Mesenchymal stem cell (in vitro differentiated cells and primary cell): ENCODE measurements at regions not wholly inside any gene's neighbourhood (a gene's known extent, or its start where the extent isn't known, plus 50 kb on each side); places are given as distances from the start of the nearest gene placed in this dataset.

ENCODE experiments used
- DNase-seq: peaks from one replicate; pipeline ENCODE4 v3.0.0-alpha.2; 2013
- H2AFZ ChIP-seq: one replicate; pipeline ENCODE4 v1.6.1; 2013; ENCODE audit warnings: low read depth, mild to moderate bottlenecking, control low read depth, inconsistent platforms, low read length, moderate library complexity
- H2AK5ac ChIP-seq: 2 replicates; pipeline ENCODE4 v1.6.1; 2013; ENCODE audit warnings: low read length, moderate library complexity, mild to moderate bottlenecking, inconsistent platforms; ENCODE audit not compliant: severe bottlenecking
- H2BK120ac ChIP-seq: one replicate; pipeline ENCODE4 v1.6.1; 2013; ENCODE audit warnings: low read depth, mild to moderate bottlenecking, inconsistent platforms, low read length, moderate library complexity
- H2BK12ac ChIP-seq, 2 experiments: one replicate each; pipeline ENCODE4 v1.6.1; 2013; ENCODE audit warnings: inconsistent platforms in 2 of 2, low read length in 2 of 2, mild to moderate bottlenecking in 2 of 2, moderate library complexity in 2 of 2, control low read depth in 1 of 2
- H2BK15ac ChIP-seq: one replicate; pipeline ENCODE4 v1.6.1; 2013; ENCODE audit warnings: mild to moderate bottlenecking, low read depth, inconsistent platforms; ENCODE audit not compliant: poor library complexity, severe bottlenecking
- H2BK5ac ChIP-seq: 2 replicates; pipeline ENCODE4 v1.6.1; 2013; ENCODE audit warnings: low read depth, mild to moderate bottlenecking, low read length, control low read depth, inconsistent platforms; ENCODE audit not compliant: poor library complexity, severe bottlenecking
- H3K14ac ChIP-seq, 2 experiments: one replicate each; pipeline ENCODE4 v1.6.1; 2013; ENCODE audit warnings: inconsistent platforms in 2 of 2, low read length in 2 of 2, control low read depth in 1 of 2, mild to moderate bottlenecking in 1 of 2, moderate library complexity in 1 of 2
- H3K18ac ChIP-seq, 2 experiments: one replicate each; pipeline ENCODE4 v1.6.1; 2013; ENCODE audit warnings: inconsistent platforms in 2 of 2, low read length in 2 of 2, control low read depth in 1 of 2, low read depth in 1 of 2, mild to moderate bottlenecking in 1 of 2
- H3K23ac ChIP-seq, 2 experiments: one replicate each; pipeline ENCODE4 v1.6.1; 2013; ENCODE audit warnings: inconsistent platforms in 2 of 2, low read length in 2 of 2, mild to moderate bottlenecking in 2 of 2, moderate library complexity in 2 of 2, control low read depth in 1 of 2
- H3K27ac ChIP-seq: 2 replicates; pipeline ENCODE4 v1.5.1; 2013; ENCODE audit warnings: mild to moderate bottlenecking, moderate library complexity, low read length, control low read depth, inconsistent platforms; ENCODE audit not compliant: poor library complexity, severe bottlenecking
- H3K27me3 ChIP-seq, 2 experiments: 2 replicates each; pipeline versions ENCODE4 v1.6.1 to v1.7.0; 2013; ENCODE audit warnings: low read length in 2 of 2, mild to moderate bottlenecking in 2 of 2, moderate library complexity in 2 of 2, control low read depth in 1 of 2, inconsistent platforms in 1 of 2; ENCODE audit not compliant: control insufficient read depth in 1 of 2, insufficient read depth in 1 of 2
- H3K36me3 ChIP-seq, 2 experiments: 2 replicates each; pipeline versions ENCODE4 v1.6.1 to v1.7.0; 2013; ENCODE audit warnings: low read length in 2 of 2, control low read depth in 1 of 2, inconsistent platforms in 1 of 2, low read depth in 1 of 2, mild to moderate bottlenecking in 1 of 2; ENCODE audit not compliant: insufficient read depth in 2 of 2, control insufficient read depth in 1 of 2
- H3K4ac ChIP-seq, 2 experiments: one replicate each; pipeline ENCODE4 v1.6.1; 2013; ENCODE audit warnings: inconsistent platforms in 2 of 2, low read length in 2 of 2, mild to moderate bottlenecking in 2 of 2, moderate library complexity in 2 of 2, control low read depth in 1 of 2, low read depth in 1 of 2
- H3K4me1 ChIP-seq: 2 replicates; pipeline ENCODE4 v1.6.1; 2013; ENCODE audit warnings: low read depth, low read length, control low read depth; ENCODE audit not compliant: control insufficient read depth, insufficient read depth
- H3K4me2 ChIP-seq: 2 replicates; pipeline ENCODE4 v1.6.1; 2013; ENCODE audit warnings: low read length, mild to moderate bottlenecking, inconsistent platforms; ENCODE audit not compliant: poor library complexity, severe bottlenecking
- H3K4me3 ChIP-seq, 2 experiments: 2 replicates each; pipeline versions ENCODE4 v1.5.1 to v1.7.0; 2013; ENCODE audit warnings: low read length in 2 of 2, mild to moderate bottlenecking in 2 of 2, control low read depth in 1 of 2, low read depth in 1 of 2; ENCODE audit not compliant: insufficient read depth in 1 of 2
- H3K79me1 ChIP-seq: replicated peaks from 2 replicates; pipeline ENCODE4 v1.6.1; 2013; ENCODE audit warnings: mild to moderate bottlenecking, control low read depth, low read length, inconsistent platforms; ENCODE audit not compliant: poor library complexity, severe bottlenecking
- H3K9ac ChIP-seq: 2 replicates; pipeline ENCODE4 v1.7.0; 2013; ENCODE audit warnings: mild to moderate bottlenecking, low read length, moderate library complexity
- H3K9me3 ChIP-seq: 2 replicates; pipeline ENCODE4 v1.7.0; 2013; ENCODE audit warnings: mild to moderate bottlenecking, low read length; ENCODE audit not compliant: control insufficient read depth
- H4K8ac ChIP-seq: one replicate; pipeline ENCODE4 v1.6.1; 2013; ENCODE audit warnings: inconsistent platforms, mild to moderate bottlenecking, low read length, moderate library complexity
- H4K91ac ChIP-seq: one replicate; pipeline ENCODE4 v1.6.1; 2013; ENCODE audit warnings: mild to moderate bottlenecking, low read length, inconsistent platforms
- WGBS: methylation state at CpG from one replicate; pipeline ENCODE4 v1.1.7; 2013; ENCODE audit warnings: mixed read lengths; 5-methylcytosine and 5-hydroxymethylcytosine counted together

GRCh38 chrX:9131066-9131465, 97.1 kb upstream of the FAM9B start:
- no peak overlapping the region for H3K4ac ChIP-seq
- no peak overlapping the region for H3K18ac ChIP-seq
- no peak overlapping the region for H3K4me3 ChIP-seq
- no peak overlapping the region for H2BK120ac ChIP-seq
- no peak overlapping the region for H2BK12ac ChIP-seq
- H3K23ac ChIP-seq = no peak overlapping the region
- peak overlapping the region in 1 of 2 experiments; percentile 48 for H3K14ac ChIP-seq
- no peak for DNase-seq
- H4K91ac ChIP-seq = no peak overlapping the region
- no peak overlapping the region for H2AFZ ChIP-seq
- H4K8ac ChIP-seq = no peak overlapping the region
- H3K27ac ChIP-seq = no peak overlapping the region
- H2BK5ac ChIP-seq = no peak overlapping the region
- 100% methylated on average over 1 of the region's 4 CpGs for WGBS
- no peaks in the 10 kb centered on the region for H3K9me3 ChIP-seq
- no peak overlapping the region for H2AK5ac ChIP-seq
- no peaks in the 10 kb centered on the region for H3K4me1 ChIP-seq
- H3K36me3 ChIP-seq = no peaks in the 10 kb centered on the region
- no peak overlapping the region for H2BK15ac ChIP-seq
- no peaks in the 10 kb centered on the region for H3K79me1 ChIP-seq
- no peak overlapping the region for H3K9ac ChIP-seq
- no peak overlapping the region for H3K4me2 ChIP-seq
- no peaks in the 10 kb centered on the region for H3K27me3 ChIP-seq

- Histone ChIP-seq H2AFZ (no peak overlapping the region), H3K18ac (no peak overlapping the region), H4K91ac (no peak overlapping the region), H2BK120ac (no peak overlapping the region), H3K23ac (no peak overlapping the region), H3K4me3 (no peak overlapping the region), H3K14ac (no peak overlapping the region), H3K36me3 (no peaks in the 10 kb centered on the region), H3K9me3 (no peaks in the 10 kb centered on the region), H2BK5ac (no peak overlapping the region), H3K79me1 (no peaks in the 10 kb centered on the region), H3K27ac (no peak overlapping the region), H3K4me2 (no peak overlapping the region), H3K9ac (no peak overlapping the region), H2AK5ac (no peak overlapping the region), H3K4ac (no peak overlapping the region), H2BK15ac (no peak overlapping the region), H4K8ac (no peak overlapping the region), H3K27me3 (no peaks in the 10 kb centered on the region), H2BK12ac (no peak overlapping the region), H3K4me1 (no peaks in the 10 kb centered on the region)
- over 99% methylated on average over 5 of the region's 5 CpGs for WGBS
- DNase-seq = no peak
These were observed 98.2 kb upstream of the FAM9B start for GRCh38 chrX:9132036-9132638.

- H3K4ac ChIP-seq = no peak overlapping the region
- H2BK120ac ChIP-seq = no peak overlapping the region
- H3K27me3 ChIP-seq = no peaks in the 10 kb centered on the region
- WGBS = no CpG with 5 or more reads among the region's 1 CpG
- no peak overlapping the region for H2BK5ac ChIP-seq
- no peaks in the 10 kb centered on the region for H3K9me3 ChIP-seq
- H3K18ac ChIP-seq = no peak overlapping the region
- no peaks in the 10 kb centered on the region for H3K4me1 ChIP-seq
- H3K9ac ChIP-seq = no peak overlapping the region
- DNase-seq = peak; percentile 61
- H2BK15ac ChIP-seq = no peak overlapping the region
- no peak overlapping the region for H3K4me3 ChIP-seq
- no peak overlapping the region for H3K4me2 ChIP-seq
- no peaks in the 10 kb centered on the region for H3K36me3 ChIP-seq
- H2BK12ac ChIP-seq = no peak overlapping the region
- no peak overlapping the region for H3K23ac ChIP-seq
- H3K79me1 ChIP-seq = no peaks in the 10 kb centered on the region
- no peak overlapping the region for H4K8ac ChIP-seq
- no peak overlapping the region for H2AFZ ChIP-seq
- H3K14ac ChIP-seq = no peak overlapping the region
- no peak overlapping the region for H2AK5ac ChIP-seq
- no peak overlapping the region for H4K91ac ChIP-seq
- H3K27ac ChIP-seq = no peak overlapping the region
These were observed 99.5 kb upstream of the FAM9B start for GRCh38 chrX:9133426-9133825.

DNA sequence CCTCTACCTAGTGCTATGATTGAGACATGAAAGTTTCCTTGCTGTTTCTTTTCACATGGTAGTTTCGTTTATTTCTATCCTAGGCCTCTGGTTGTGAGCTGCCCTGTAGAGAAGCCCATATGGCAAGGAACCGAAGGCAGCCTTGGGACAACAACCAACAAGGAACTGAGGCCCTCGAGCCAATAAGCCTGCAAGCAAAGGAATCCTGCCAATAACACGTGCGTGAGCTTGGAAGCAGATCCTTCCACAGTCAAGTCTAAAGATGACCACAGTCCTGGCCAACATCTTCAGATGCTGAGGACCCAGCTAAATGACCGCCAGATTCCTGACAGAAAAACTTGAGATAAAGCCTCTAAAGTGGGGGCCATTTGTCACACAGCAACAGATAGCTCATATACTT, 100.4 kb upstream of the FAM9B start:
- H3K27ac ChIP-seq = no peak overlapping the region
- no peaks in the 10 kb centered on the region for H3K36me3 ChIP-seq
- H3K9ac ChIP-seq = no peak overlapping the region
- DNase-seq = no peak
- H3K4ac ChIP-seq = no peak overlapping the region
- H4K8ac ChIP-seq = no peak overlapping the region
- H3K9me3 ChIP-seq = no peaks in the 10 kb centered on the region
- no peak overlapping the region for H2BK120ac ChIP-seq
- H4K91ac ChIP-seq = no peak overlapping the region
- H3K18ac ChIP-seq = no peak overlapping the region
- H2AK5ac ChIP-seq = no peak overlapping the region
- no peaks in the 10 kb centered on the region for H3K4me1 ChIP-seq
- WGBS = 95% methylated on average over 6 of the region's 6 CpGs
- H3K27me3 ChIP-seq = no peaks in the 10 kb centered on the region
- no peak overlapping the region for H2BK12ac ChIP-seq
- no peak overlapping the region for H3K23ac ChIP-seq
- no peaks in the 10 kb centered on the region for H3K79me1 ChIP-seq
- no peak overlapping the region for H3K14ac ChIP-seq
- H3K4me2 ChIP-seq = no peak overlapping the region
- H3K4me3 ChIP-seq = no peak overlapping the region
- H2BK15ac ChIP-seq = no peak overlapping the region
- no peak overlapping the region for H2BK5ac ChIP-seq
- no peak overlapping the region for H2AFZ ChIP-seq
